Stomach smooth muscle (tissue), 2 donors: ENCODE measurements at regions not wholly inside any gene's neighbourhood (a gene's known extent, or its start where the extent isn't known, plus 50 kb on each side); places are given as distances from the start of the nearest gene placed in this dataset.

Experiments used
- H3K27ac ChIP-seq: one replicate; pipeline ENCODE4 v1.7.0; 2013; ENCODE audit warnings: mild to moderate bottlenecking, low read length, inconsistent platforms
- H3K27me3 ChIP-seq, 2 donors: one replicate each; pipeline ENCODE4 v1.7.0; 2013; ENCODE audit warnings: low read length in 2 of 2; ENCODE audit not compliant: insufficient read depth in 2 of 2, control insufficient read depth in 1 of 2
- H3K36me3 ChIP-seq, 2 donors: one replicate each; pipeline ENCODE4 v1.7.0; 2013; ENCODE audit warnings: low read length in 2 of 2; ENCODE audit not compliant: control insufficient read depth in 2 of 2, insufficient read depth in 2 of 2
- H3K4me1 ChIP-seq: one replicate; pipeline ENCODE4 v1.7.0; 2013; ENCODE audit warnings: low read length; ENCODE audit not compliant: control insufficient read depth, insufficient read depth
- H3K4me3 ChIP-seq, 2 donors: one replicate each; pipeline ENCODE4 v1.7.0; 2013; ENCODE audit warnings: low read length in 2 of 2
- H3K9ac ChIP-seq, 2 donors: one replicate each; pipeline ENCODE4 v1.7.0; 2013; ENCODE audit warnings: low read length in 2 of 2, mild to moderate bottlenecking in 1 of 2
- H3K9me3 ChIP-seq, 2 donors: one replicate each; pipeline ENCODE4 v1.7.0; 2013; ENCODE audit warnings: low read length in 2 of 2; ENCODE audit not compliant: control insufficient read depth in 2 of 2
- donor health status: healthy.
- donor health status: Pancreatic carcinoma.

GRCh38 chr6:53724501-53724900 lies 58.9 kb upstream of the KLHL31 start:
- Histone ChIP-seq H3K36me3 (no peaks in the 10 kb centered on the region), H3K4me1 (peaks cover 3% of the 10 kb centered on the region), H3K9me3 (no peaks in the 10 kb centered on the region), H3K27ac (no peak overlapping the region), H3K27me3 (peaks cover 0 to 3% of the 10 kb centered on the region in 2 donors), H3K4me3 (no peak overlapping the region), H3K9ac (no peak overlapping the region)

GRCh38 chr6:53723331-53723730 lies 57.8 kb upstream of the KLHL31 start:
- Histone ChIP-seq H3K27ac (no peak overlapping the region), H3K36me3 (no peaks in the 10 kb centered on the region)

GRCh38 chr6:53721766-53722165 lies 56.2 kb upstream of the KLHL31 start:
- Histone ChIP-seq H3K9me3 (no peaks in the 10 kb centered on the region), H3K9ac (no peak overlapping the region), H3K4me3 (no peak overlapping the region), H3K27ac (no peak overlapping the region), H3K36me3 (no peaks in the 10 kb centered on the region), H3K27me3 (peaks cover 0 to 3% of the 10 kb centered on the region in 2 donors), H3K4me1 (peaks cover 3% of the 10 kb centered on the region)

More at GRCh38 chr6:53723331-53723730, 57.8 kb upstream of the KLHL31 start:
- H3K4me1 ChIP-seq = peaks cover 3% of the 10 kb centered on the region
- H3K27me3 ChIP-seq = peaks cover 0 to 3% of the 10 kb centered on the region in 2 donors
- H3K9me3 ChIP-seq = no peaks in the 10 kb centered on the region
- H3K4me3 ChIP-seq = no peak overlapping the region
- H3K9ac ChIP-seq = no peak overlapping the region

- no peak overlapping the region for H3K4me3 ChIP-seq
- H3K27me3 ChIP-seq = peaks cover 0 to 4% of the 10 kb centered on the region in 2 donors
- H3K9ac ChIP-seq = no peak overlapping the region
- H3K27ac ChIP-seq = no peak overlapping the region
- H3K4me1 ChIP-seq = no peaks in the 10 kb centered on the region
- no peaks in the 10 kb centered on the region for H3K9me3 ChIP-seq
- no peaks in the 10 kb centered on the region for H3K36me3 ChIP-seq
Measured at GRCh38 chr6:53718597-53719460, 53.3 kb upstream of the KLHL31 start.

GRCh38 chr6:53717566-53717965 lies 52.0 kb upstream of the KLHL31 start:
- Histone ChIP-seq H3K27ac (no peak overlapping the region), H3K36me3 (no peaks in the 10 kb centered on the region), H3K4me3 (no peak overlapping the region), H3K9me3 (no peaks in the 10 kb centered on the region), H3K9ac (no peak overlapping the region), H3K4me1 (no peaks in the 10 kb centered on the region), H3K27me3 (peaks cover 0 to 2% of the 10 kb centered on the region in 2 donors)

- Histone ChIP-seq H3K4me3 (no peak overlapping the region), H3K9ac (no peak overlapping the region), H3K27ac (no peak overlapping the region), H3K27me3 (peaks cover 0 to 2% of the 10 kb centered on the region in 2 donors), H3K9me3 (no peaks in the 10 kb centered on the region), H3K4me1 (no peaks in the 10 kb centered on the region), H3K36me3 (no peaks in the 10 kb centered on the region)
Measured at GRCh38 chr6:53715434-53715833, 49.9 kb upstream of the KLHL31 start.
